ENCODE measurements at regions not wholly inside any gene's neighbourhood (a gene's known extent, or its start where the extent isn't known, plus 50 kb on each side); places are given as distances from the start of the nearest gene placed in this dataset.

GRCh38 chr16:17743158-17743557, 272.4 kb upstream of the XYLT1 start:
- TF ChIP-seq GATA2 (IDR thresholded peaks at IDR 0.05; ENCODE audit: low read depth, low read length): no peak
- TF ChIP-seq GATA3 (IDR thresholded peaks at IDR 0.05; ENCODE audit: low read depth, low read length): no peak
